OCI-LY1 (cell line): ENCODE measurements at regions not wholly inside any gene's neighbourhood (a gene's known extent, or its start where the extent isn't known, plus 50 kb on each side); places are given as distances from the start of the nearest gene placed in this dataset.

Experiments
- H2AFZ ChIP-seq: fragments of 200-600 bp; sonication (generic), shearing (Covaris generic); 2 replicates; pipeline ENCODE4 v1.6.0; 2014; ENCODE audit warnings: antibody characterized with exemption, mild to moderate bottlenecking, low read length
- H3F3A ChIP-seq: fragments of 200-600 bp; sonication (generic), shearing (Covaris generic); 2 replicates; pipeline ENCODE4 v1.6.0; 2014; ENCODE audit warnings: mild to moderate bottlenecking, antibody characterized with exemption, low read length, moderate library complexity; ENCODE audit not compliant: insufficient read depth
- H3K27ac ChIP-seq: fragments of 200-600 bp; sonication (generic); 2 replicates; pipeline ENCODE4 v1.5.1; 2014; ENCODE audit warnings: low read length, mixed run types, mild to moderate bottlenecking, low read depth; ENCODE audit not compliant: poor library complexity, severe bottlenecking
- H3K27me3 ChIP-seq: fragments of 200-600 bp; sonication (generic); 2 replicates; pipeline ENCODE4 v1.6.0; 2014; ENCODE audit warnings: antibody characterized with exemption, mild to moderate bottlenecking, low read length, moderate library complexity; ENCODE audit not compliant: insufficient read depth
- H3K36me3 ChIP-seq: fragments of 200-600 bp; sonication (generic); 2 replicates; pipeline ENCODE4 v1.6.1; 2014; ENCODE audit warnings: mild to moderate bottlenecking, antibody characterized with exemption, low read length, moderate library complexity, mixed read lengths; ENCODE audit not compliant: insufficient read depth
- H3K4me1 ChIP-seq: fragments of 200-600 bp; sonication (generic); 2 replicates; pipeline ENCODE4 v1.5.1; 2014; ENCODE audit warnings: mild to moderate bottlenecking, low read length, moderate library complexity; ENCODE audit not compliant: insufficient read depth, severe bottlenecking
- H3K4me2 ChIP-seq: fragments of 200-600 bp; sonication (generic), shearing (Covaris generic); 2 replicates; pipeline ENCODE4 v1.6.1; 2014; ENCODE audit warnings: low read length
- H3K4me3 ChIP-seq: fragments of 200-600 bp; sonication (generic); 2 replicates; pipeline ENCODE4 v1.5.1; 2014; ENCODE audit warnings: low read length, low read depth, mild to moderate bottlenecking, mixed read lengths; ENCODE audit not compliant: poor library complexity, severe bottlenecking
- H3K79me2 ChIP-seq: fragments of 200-600 bp; shearing (Covaris generic); 2 replicates; pipeline ENCODE4 v1.6.1; 2016; ENCODE audit warnings: mixed run types, low read length, mixed read lengths; ENCODE audit not compliant: insufficient read depth
- H3K9ac ChIP-seq: fragments of 200-600 bp; sonication (generic), shearing (Covaris generic); 2 replicates; pipeline ENCODE4 v1.6.1; 2014; ENCODE audit warnings: mild to moderate bottlenecking, low read length, mixed read lengths
- H3K9me2 ChIP-seq: fragments of 200-600 bp; sonication (generic), shearing (Covaris generic); 2 replicates; pipeline ENCODE4 v1.6.1; 2014; ENCODE audit warnings: low read depth, mild to moderate bottlenecking, low read length, mixed read lengths
- H3K9me3 ChIP-seq: fragments of 200-600 bp; shearing (Covaris generic); 2 replicates; pipeline ENCODE4 v1.6.1; 2014; ENCODE audit warnings: low read length, mixed read lengths
- H4K20me1 ChIP-seq: fragments of 200-600 bp; sonication (generic), shearing (Covaris generic); 2 replicates; pipeline ENCODE4 v1.6.0; 2016; ENCODE audit warnings: mild to moderate bottlenecking, low read length; ENCODE audit not compliant: insufficient read depth
- CTCF ChIP-seq: fragments of 200-600 bp; sonication (generic), shearing (Covaris generic); IDR thresholded peaks from 2 replicates; pipeline ENCODE4 v1.5.1; 2017; ENCODE audit warnings: mild to moderate bottlenecking, antibody characterized with exemption, low read length, moderate library complexity, mixed read lengths
- EZH2 ChIP-seq: fragments of 200-600 bp; sonication (generic), shearing (Covaris generic); IDR thresholded peaks from 2 replicates; pipeline ENCODE4 v1.8.0; 2017; ENCODE audit warnings: borderline replicate concordance, mixed run types, mild to moderate bottlenecking, antibody characterized with exemption, low read length, moderate library complexity, mixed read lengths

- Histone ChIP-seq H3K27me3 (no peaks in the 10 kb centered on the region), H3K4me2 (no peak overlapping the region), H3F3A (no peaks in the 10 kb centered on the region), H3K4me3 (no peak overlapping the region), H2AFZ (no peak overlapping the region), H3K79me2 (no peaks in the 10 kb centered on the region), H4K20me1 (no peaks in the 10 kb centered on the region), H3K9ac (no peak overlapping the region), H3K4me1 (no peaks in the 10 kb centered on the region), H3K9me3 (no peaks in the 10 kb centered on the region), H3K9me2 (no peaks in the 10 kb centered on the region), H3K36me3 (no peaks in the 10 kb centered on the region), H3K27ac (no peak overlapping the region)
- no peak for TF ChIP-seq CTCF
- TF ChIP-seq EZH2 = no peak
These were observed 157.5 kb upstream of the ATF7IP start for GRCh38 chr12:14207905-14208551.

- Histone ChIP-seq H3K4me1 (peaks cover 11% of the 10 kb centered on the region), H3K9ac (no peak overlapping the region), H3K27ac (no peak overlapping the region), H4K20me1 (no peaks in the 10 kb centered on the region), H3K9me2 (no peaks in the 10 kb centered on the region), H2AFZ (no peak overlapping the region), H3K9me3 (no peaks in the 10 kb centered on the region), H3F3A (no peaks in the 10 kb centered on the region), H3K36me3 (no peaks in the 10 kb centered on the region), H3K27me3 (no peaks in the 10 kb centered on the region), H3K79me2 (no peaks in the 10 kb centered on the region), H3K4me3 (no peak overlapping the region), H3K4me2 (no peak overlapping the region)
- TF ChIP-seq EZH2 (no peak), CTCF (no peak)
These were observed 153.5 kb upstream of the ATF7IP start for GRCh38 chr12:14211947-14212387.

GRCh38 chr12:14213542-14213941 is 151.9 kb upstream of the ATF7IP start:
- no peak overlapping the region for H2AFZ ChIP-seq
- TF ChIP-seq EZH2 (no peak), CTCF (no peak)

More at GRCh38 chr12:14213542-14213941, 151.9 kb upstream of the ATF7IP start:
- H3K4me1 ChIP-seq = peaks cover 16% of the 10 kb centered on the region
- H3K9ac ChIP-seq = no peak overlapping the region
- no peaks in the 10 kb centered on the region for H3K27me3 ChIP-seq
- no peaks in the 10 kb centered on the region for H3K36me3 ChIP-seq
- no peak overlapping the region for H3K27ac ChIP-seq
- H3K9me3 ChIP-seq = no peaks in the 10 kb centered on the region
- no peaks in the 10 kb centered on the region for H4K20me1 ChIP-seq
- no peak overlapping the region for H3K4me2 ChIP-seq
- no peak overlapping the region for H3K4me3 ChIP-seq
- H3F3A ChIP-seq = no peaks in the 10 kb centered on the region
- H3K79me2 ChIP-seq = no peaks in the 10 kb centered on the region
- no peaks in the 10 kb centered on the region for H3K9me2 ChIP-seq
